Loucy (cell line): ENCODE measurements at regions not wholly inside any gene's neighbourhood (a gene's known extent, or its start where the extent isn't known, plus 50 kb on each side); places are given as distances from the start of the nearest gene placed in this dataset.
"Not testable (repeated sequence)": the region's sequence is repeated elsewhere in the genome, so short reads cannot be mapped to it uniquely, and the experiment has no call there.

Experiments
- EZH2phosphoT487 ChIP-seq: fragments of 200-600 bp; IDR thresholded peaks from 2 replicates; pipeline ENCODE4 v1.6.1; 2018; ENCODE audit warnings: antibody characterized with exemption, mild to moderate bottlenecking, moderate library complexity, borderline replicate concordance
- TF ChIP-seq, protein P1 (sequence below): fragments of 200-600 bp; sonication (generic); conservative IDR thresholded peaks from 2 replicates; pipeline ENCODE4 v1.5.1; 2014; ENCODE audit warnings: mild to moderate bottlenecking, antibody characterized with exemption, low read length

DNA sequence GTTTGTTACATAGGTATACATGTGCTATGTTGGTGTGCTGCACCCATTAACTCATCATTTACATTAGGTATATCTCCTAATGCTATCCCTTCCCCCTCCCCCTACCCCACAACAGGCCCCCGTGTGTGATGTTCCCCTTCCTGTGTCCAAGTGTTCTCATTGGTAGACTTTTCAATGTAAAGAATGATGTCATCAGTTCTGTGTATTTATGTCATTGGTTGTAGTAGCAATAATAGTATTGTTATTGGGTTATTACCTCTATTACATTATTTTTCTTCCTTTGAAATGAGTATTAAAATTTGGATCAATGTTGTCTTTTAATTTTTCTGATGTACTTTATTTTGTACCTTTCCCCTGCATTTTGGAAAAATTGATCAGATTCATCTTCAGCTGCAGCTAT lies 214.1 kb downstream of the TPRG1 start:
- TF ChIP-seq, protein P1, sequence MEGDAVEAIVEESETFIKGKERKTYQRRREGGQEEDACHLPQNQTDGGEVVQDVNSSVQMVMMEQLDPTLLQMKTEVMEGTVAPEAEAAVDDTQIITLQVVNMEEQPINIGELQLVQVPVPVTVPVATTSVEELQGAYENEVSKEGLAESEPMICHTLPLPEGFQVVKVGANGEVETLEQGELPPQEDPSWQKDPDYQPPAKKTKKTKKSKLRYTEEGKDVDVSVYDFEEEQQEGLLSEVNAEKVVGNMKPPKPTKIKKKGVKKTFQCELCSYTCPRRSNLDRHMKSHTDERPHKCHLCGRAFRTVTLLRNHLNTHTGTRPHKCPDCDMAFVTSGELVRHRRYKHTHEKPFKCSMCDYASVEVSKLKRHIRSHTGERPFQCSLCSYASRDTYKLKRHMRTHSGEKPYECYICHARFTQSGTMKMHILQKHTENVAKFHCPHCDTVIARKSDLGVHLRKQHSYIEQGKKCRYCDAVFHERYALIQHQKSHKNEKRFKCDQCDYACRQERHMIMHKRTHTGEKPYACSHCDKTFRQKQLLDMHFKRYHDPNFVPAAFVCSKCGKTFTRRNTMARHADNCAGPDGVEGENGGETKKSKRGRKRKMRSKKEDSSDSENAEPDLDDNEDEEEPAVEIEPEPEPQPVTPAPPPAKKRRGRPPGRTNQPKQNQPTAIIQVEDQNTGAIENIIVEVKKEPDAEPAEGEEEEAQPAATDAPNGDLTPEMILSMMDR: not testable (repeated sequence)
- not testable (repeated sequence) for TF ChIP-seq EZH2phosphoT487
